Neural crest cell (in vitro differentiated cells): ENCODE measurements at regions not wholly inside any gene's neighbourhood (a gene's known extent, or its start where the extent isn't known, plus 50 kb on each side); places are given as distances from the start of the nearest gene placed in this dataset.

Experiments used
- DNase-seq: peaks from one replicate; pipeline ENCODE4 v3.0.0; 2021; ENCODE audit warnings: low read depth, mixed read lengths, low spot score
- H3K27ac Mint-ChIP-seq: one replicate; pipeline ENCODE4 v1.8.0; 2021; ENCODE audit warnings: mild to moderate bottlenecking, mixed read lengths; ENCODE audit not compliant: unreplicated experiment
- H3K27me3 Mint-ChIP-seq: 2 replicates; pipeline ENCODE4 v1.8.0; 2021; ENCODE audit warnings: low read depth, mild to moderate bottlenecking, mixed read lengths
- H3K36me3 Mint-ChIP-seq: 2 replicates; pipeline ENCODE4 v1.8.0; 2021; ENCODE audit warnings: low read depth, mild to moderate bottlenecking, mixed read lengths
- H3K4me1 Mint-ChIP-seq: 2 replicates; pipeline ENCODE4 v1.8.0; 2021; ENCODE audit warnings: mixed read lengths
- H3K4me3 Mint-ChIP-seq: one replicate; pipeline ENCODE4 v1.8.0; 2021; ENCODE audit warnings: mild to moderate bottlenecking, mixed read lengths
- H3K9me3 Mint-ChIP-seq: 2 replicates; pipeline ENCODE4 v1.8.0; 2021; ENCODE audit warnings: mixed read lengths
- TF ChIP-seq, protein P1 (sequence below): fragments of 200-600 bp; sonication (generic); conservative IDR thresholded peaks from 2 replicates; pipeline ENCODE4 v1.5.0; 2021; ENCODE audit warnings: antibody characterized with exemption, mild to moderate bottlenecking

DNA sequence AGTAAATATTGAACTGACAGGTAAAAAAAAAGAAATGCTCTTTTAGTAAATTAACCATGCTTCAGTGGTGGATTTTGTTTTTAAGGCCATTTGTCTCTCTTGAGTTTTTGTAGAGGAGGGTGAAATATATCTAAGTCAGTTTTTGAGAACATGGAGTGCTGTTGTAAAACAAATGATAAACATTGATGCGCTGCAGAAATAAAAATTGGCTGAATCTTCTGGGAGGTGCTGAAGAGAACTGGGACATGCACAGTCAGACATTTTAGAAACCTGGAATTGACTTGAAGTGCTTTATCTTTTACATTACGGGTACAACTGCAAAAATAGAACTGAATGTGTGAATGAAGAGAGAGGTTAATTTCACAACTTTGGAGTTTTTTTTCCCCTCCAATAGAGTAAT lies 203.0 kb upstream of the HDAC9 start:
- no peak overlapping the region for H3K4me3 Mint-ChIP-seq
- DNase-seq, result no peak
- no peaks in the 10 kb centered on the region for H3K36me3 Mint-ChIP-seq
- no peaks in the 10 kb centered on the region for H3K4me1 Mint-ChIP-seq
- H3K27ac Mint-ChIP-seq, result no peak overlapping the region
- H3K9me3 Mint-ChIP-seq, result no peaks in the 10 kb centered on the region
- TF ChIP-seq, protein P1, sequence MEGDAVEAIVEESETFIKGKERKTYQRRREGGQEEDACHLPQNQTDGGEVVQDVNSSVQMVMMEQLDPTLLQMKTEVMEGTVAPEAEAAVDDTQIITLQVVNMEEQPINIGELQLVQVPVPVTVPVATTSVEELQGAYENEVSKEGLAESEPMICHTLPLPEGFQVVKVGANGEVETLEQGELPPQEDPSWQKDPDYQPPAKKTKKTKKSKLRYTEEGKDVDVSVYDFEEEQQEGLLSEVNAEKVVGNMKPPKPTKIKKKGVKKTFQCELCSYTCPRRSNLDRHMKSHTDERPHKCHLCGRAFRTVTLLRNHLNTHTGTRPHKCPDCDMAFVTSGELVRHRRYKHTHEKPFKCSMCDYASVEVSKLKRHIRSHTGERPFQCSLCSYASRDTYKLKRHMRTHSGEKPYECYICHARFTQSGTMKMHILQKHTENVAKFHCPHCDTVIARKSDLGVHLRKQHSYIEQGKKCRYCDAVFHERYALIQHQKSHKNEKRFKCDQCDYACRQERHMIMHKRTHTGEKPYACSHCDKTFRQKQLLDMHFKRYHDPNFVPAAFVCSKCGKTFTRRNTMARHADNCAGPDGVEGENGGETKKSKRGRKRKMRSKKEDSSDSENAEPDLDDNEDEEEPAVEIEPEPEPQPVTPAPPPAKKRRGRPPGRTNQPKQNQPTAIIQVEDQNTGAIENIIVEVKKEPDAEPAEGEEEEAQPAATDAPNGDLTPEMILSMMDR, result no peak
- H3K27me3 Mint-ChIP-seq, result no peaks in the 10 kb centered on the region

DNA sequence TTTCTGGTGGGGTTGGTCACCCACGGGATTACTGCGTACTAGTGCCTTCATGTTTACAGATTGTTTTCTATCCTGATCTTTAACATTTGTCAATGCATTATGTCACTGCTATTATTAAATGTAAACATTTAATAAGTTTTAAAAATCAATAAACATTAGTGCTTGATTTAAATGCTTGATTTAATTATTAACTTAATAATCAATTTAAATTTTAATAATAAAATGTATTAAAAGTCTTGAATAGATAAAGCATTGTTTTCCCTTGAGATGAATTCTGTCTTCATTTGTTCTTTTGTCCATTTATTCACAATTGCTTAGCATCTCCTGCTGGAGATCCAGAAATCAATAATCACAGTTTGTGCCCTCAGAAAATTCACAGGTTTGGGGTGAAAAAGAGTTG lies 201.8 kb upstream of the HDAC9 start:
- Mint-ChIP-seq H3K4me1 (no peaks in the 10 kb centered on the region), H3K27me3 (no peaks in the 10 kb centered on the region), H3K9me3 (no peaks in the 10 kb centered on the region), H3K36me3 (no peaks in the 10 kb centered on the region), H3K27ac (no peak overlapping the region), H3K4me3 (no peak overlapping the region)
- TF ChIP-seq, protein P1, result no peak
- no peak for DNase-seq

DNA sequence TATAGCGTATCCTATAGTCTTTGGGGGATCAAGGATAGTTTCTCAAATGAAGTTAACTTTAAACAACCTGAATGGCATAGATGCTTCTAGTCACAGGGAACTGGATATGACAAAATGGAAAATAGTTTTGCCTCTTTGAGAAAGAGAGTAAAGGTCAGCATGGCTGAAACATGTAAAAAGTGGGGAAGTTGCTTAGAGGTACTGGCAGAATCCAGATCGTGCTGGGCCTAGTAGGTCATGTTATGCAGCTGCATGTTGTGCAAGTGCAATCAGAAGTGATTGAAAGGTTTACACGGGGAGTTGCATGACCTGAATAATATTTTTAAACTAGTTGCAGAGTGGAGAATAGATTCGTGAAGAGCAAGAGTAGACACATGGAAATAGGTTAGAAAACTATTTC lies 201.1 kb upstream of the HDAC9 start:
- DNase-seq, result no peak
- no peaks in the 10 kb centered on the region for H3K9me3 Mint-ChIP-seq

DNA sequence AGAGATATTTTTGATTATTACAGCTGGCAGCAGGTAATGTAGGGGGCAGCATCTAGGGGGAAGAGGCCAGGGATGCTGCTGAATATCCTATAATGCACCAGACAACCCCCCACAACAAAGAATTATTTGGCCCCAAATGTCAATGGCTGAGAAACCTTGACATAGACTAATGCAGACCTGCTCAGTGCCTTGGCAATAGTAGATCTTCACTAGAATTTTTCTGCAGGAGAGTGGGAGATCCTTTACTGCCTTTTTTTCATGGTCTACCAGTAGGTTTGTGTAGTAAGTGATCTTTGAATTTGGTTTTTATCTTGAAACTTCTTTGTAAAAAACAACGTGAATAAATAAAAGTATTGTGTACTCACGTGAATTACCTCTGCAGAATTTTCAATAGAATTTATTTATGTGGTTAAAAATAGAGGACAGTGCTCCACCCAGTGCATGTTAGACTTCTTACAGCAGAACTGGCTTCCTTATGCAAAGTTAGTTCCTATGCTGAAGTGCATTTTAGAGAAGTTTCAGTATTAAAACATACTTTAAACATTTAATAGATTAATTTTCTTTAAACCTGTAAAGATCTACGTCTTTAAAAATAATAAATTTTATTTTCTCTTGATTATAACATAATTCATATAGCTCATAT lies 199.6 kb upstream of the HDAC9 start:
- Mint-ChIP-seq H3K27ac (no peak overlapping the region), H3K9me3 (no peaks in the 10 kb centered on the region), H3K27me3 (no peaks in the 10 kb centered on the region), H3K36me3 (no peaks in the 10 kb centered on the region), H3K4me3 (no peak overlapping the region), H3K4me1 (no peaks in the 10 kb centered on the region)
- DNase-seq, result no peak
- TF ChIP-seq, protein P1, result no peak

More for the DNA sequence above, 201.1 kb upstream of the HDAC9 start:
- Mint-ChIP-seq H3K27me3 (no peaks in the 10 kb centered on the region), H3K4me1 (no peaks in the 10 kb centered on the region), H3K4me3 (no peak overlapping the region), H3K36me3 (no peaks in the 10 kb centered on the region), H3K27ac (no peak overlapping the region)
- TF ChIP-seq, protein P1, result no peak

DNA sequence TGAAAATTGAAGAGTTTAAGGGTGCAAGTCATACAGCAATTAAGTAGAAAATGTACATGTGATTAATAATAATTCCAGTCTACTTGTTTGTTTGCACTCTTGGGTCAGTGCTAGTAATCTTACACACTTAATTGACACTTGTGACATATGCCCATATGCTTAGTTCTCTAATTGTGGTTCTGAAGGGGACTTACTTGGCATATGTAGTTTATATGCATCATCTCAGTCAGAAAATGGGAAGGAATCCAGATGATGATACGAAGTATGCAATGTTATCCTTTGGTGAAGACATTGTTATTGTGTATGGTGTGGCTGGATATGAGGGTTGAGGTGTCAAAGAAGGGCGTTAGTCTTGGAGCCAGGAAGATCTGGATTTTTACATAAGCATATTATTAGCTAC lies 193.5 kb upstream of the HDAC9 start:
- Mint-ChIP-seq H3K9me3 (no peaks in the 10 kb centered on the region), H3K36me3 (no peaks in the 10 kb centered on the region), H3K4me1 (no peaks in the 10 kb centered on the region), H3K4me3 (no peak overlapping the region), H3K27ac (no peak overlapping the region), H3K27me3 (no peaks in the 10 kb centered on the region)
- no peak for DNase-seq
- TF ChIP-seq, protein P1, result no peak
